GM21526 (cell line): ENCODE measurements at regions not wholly inside any gene's neighbourhood (a gene's known extent, or its start where the extent isn't known, plus 50 kb on each side); places are given as distances from the start of the nearest gene placed in this dataset.
A peak's percentile ranks its signal among the peaks of the same experiment; 100 is the strongest.

ENCODE experiments used
- ATAC-seq: cut with Tn5 transposase; IDR thresholded peaks from one replicate; pipeline ENCODE4 v1.9.1; 2021; ENCODE audit warnings: moderate library complexity; ENCODE audit not compliant: unreplicated experiment, low FRiP score

DNA sequence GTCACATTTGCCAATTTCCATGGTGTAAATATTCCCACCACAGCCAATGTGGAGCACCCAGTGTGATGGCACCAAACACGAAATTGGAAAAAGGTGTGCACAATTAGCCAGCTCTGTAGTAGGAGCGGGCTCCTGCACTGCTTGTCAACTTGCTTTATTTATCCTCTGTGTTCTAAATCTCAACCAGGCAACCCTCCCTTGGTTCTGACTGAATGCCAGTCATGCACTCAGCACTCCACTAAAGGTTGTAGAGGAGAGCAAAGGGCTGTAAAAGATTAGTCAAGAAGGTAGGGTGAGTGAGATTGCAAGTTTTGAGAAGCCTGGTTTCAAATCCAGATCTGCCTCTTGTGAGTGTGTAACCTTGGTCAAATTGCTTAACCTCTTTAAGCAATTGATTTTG, 71.5 kb upstream of the EGR2 start:
- ATAC-seq, result no peak

DNA sequence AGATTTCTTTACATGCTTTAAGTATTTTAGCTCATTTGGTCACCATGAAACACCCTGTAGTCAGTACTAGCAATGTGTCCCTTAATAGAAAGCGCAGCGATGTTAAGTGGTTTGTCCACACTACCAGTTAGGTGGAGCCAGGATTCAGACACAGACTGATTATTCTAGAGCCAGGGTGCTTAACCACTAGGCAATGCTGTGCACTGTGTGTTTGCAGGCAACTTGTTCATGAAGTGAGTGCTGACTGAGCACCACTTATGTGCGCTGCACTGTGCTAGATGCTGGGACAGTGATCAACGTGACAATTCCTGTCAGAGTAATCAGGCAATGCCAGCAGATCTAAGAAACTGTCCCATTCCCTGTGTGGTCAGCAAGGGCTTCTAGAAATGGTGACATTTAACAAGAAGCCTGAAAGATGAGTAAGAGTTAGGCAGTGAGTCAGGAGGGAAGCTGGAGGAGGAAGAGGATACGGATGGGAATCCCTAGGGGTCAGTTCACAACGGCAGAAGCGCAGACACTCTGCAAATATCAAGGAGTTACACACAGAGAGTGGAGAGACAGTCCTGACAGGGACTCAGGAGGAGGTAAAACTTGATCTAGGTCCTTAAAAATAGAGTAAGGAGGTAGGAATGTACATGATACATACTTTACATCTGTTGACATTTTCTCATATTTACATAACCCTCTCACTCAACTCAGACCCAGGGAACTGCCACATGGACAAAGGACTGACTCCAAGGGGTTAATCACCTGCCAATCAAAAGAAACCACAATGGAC, 69.7 kb upstream of the EGR2 start:
- no peak for ATAC-seq

DNA sequence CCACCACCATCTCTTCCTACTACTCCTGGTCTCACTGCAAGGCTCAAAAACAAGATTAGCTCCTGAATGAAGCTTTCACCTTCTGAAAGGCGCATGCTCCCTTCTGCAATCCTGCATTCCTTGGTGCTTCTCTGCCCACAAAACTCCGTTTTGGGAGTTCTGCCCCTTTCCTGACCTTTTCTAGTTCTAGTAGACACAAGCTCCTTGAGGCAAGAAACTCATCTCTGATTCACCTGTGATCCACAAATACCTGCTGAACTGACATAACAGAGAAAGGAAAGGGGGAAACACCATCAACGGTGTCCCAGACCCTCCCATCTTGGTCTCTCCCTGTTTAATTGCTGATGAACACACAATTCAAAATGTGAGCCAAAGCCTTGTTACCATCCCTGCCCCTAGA, 64.0 kb upstream of the EGR2 start:
- ATAC-seq, result no peak

DNA sequence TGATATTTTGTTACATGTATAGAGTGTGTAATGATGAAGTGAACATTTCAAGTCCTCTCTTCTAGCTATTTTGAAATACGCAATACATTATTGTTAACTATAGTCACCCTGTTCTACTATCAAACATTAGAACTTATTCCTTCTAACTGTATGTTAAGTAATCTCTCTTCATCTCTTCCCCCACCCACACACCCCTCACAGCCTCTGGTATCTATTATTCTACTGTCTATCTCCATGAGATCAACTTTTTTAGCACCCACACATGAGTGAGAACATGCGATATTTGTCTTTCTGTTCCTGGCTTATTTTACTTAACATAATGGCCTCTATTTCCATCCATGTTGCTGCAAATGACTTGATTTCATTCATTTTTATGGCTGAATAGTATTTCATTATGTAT, 57.7 kb upstream of the EGR2 start:
- ATAC-seq, result no peak

DNA sequence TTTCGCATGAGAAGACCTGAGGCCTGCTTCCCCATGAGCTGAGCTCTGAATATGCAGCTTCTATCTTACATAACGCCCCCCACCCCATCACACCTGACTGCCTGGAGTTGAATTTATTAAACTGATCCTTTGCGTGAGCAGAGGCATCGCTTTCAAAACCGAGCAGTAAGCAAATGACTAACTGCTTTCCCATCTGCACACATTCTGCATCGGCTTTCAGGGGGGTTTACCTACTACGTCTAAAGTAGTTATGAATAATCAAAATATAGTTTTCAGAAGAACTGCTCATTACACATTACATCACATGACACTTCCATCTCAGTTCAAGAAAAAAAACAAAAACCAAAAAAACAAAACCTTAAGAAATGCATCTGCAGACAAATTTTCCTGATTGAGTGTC, 54.7 kb upstream of the EGR2 start:
- peak; percentile 94 for ATAC-seq

DNA sequence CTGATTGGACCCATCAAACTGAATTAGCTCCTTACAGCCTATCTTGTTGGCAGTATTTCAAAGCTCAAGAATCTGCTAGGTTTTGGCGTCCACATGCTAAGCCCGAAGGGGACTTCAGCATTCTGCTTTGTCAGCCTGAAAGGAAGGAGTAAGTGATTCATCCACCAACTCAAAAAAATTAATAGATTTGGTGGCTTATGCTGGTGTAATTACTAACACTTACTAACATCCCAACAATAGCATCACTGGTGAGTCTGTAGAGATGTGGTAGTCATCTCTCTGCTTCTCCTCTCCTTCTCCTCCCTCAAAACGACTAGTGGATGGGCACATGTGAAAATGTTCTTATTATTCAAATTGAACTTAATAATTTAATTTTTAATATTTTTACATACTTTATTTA, 53.8 kb upstream of the EGR2 start:
- ATAC-seq, result no peak

DNA sequence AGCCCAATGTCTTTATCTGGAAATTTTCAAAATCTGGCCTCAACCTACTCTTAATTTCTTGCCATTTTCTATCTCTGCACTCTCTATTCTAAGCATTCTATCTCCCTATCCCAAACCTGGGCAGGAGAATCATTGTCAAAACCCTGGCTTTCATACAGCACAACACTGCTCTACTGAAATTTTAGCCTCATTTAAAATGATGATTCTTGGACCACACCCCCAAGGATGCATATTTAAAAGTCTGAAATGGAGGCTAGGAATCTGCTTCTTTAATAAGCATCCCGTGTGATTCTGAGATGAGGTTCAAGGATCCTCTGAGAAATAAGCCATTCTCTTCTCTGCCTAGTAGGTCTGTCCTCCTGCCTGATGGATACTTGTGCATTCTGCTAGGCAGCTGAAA, 50.8 kb upstream of the EGR2 start:
- ATAC-seq, result no peak

DNA sequence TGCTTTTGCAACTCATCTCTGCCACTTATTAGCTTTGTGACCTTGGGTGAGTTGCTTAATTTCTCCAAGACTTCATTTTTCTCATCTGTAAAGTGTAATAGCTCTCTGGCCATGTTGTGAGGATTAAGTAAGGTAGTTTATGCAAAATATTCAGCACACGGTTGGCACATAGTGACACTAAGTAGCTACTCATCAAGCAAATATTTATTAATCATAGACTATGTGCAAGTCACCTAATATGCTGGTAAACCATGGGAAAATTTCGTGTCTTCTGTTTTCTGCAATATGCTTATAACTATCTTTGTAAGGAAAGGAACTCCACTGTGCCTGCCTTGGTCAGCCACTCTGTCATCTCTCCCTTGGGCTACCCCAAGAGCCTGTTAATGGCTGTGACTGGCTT, 50.3 kb upstream of the EGR2 start:
- ATAC-seq, result no peak
